M059J (cell line): ENCODE measurements at regions not wholly inside any gene's neighbourhood (a gene's known extent, or its start where the extent isn't known, plus 50 kb on each side); places are given as distances from the start of the nearest gene placed in this dataset.
"Not testable (repeated sequence)": the region's sequence is repeated elsewhere in the genome, so short reads cannot be mapped to it uniquely, and the experiment has no call there.

Experiments used
- DNase-seq: peaks from one replicate; pipeline ENCODE4 v3.0.0-alpha.2; 2012; ENCODE audit warnings: low read depth

- no peak for DNase-seq
These were observed 92.8 kb downstream of the ADCYAP1 start for GRCh38 chr18:997499-997898.

GRCh38 chr18:998936-999335, 94.3 kb downstream of the ADCYAP1 start:
- no peak for DNase-seq

- DNase-seq: peak; percentile 88
These were observed 98.0 kb downstream of the ADCYAP1 start for GRCh38 chr18:1002653-1003178.

- no peak for DNase-seq
These were observed 98.8 kb downstream of the ADCYAP1 start for GRCh38 chr18:1003499-1003898.

GRCh38 chr18:1006304-1006703, 101.6 kb downstream of the ADCYAP1 start:
- peak; percentile 40 for DNase-seq

- no peak for DNase-seq
These were observed 102.3 kb downstream of the ADCYAP1 start for GRCh38 chr18:1006965-1007364.

- no peak for DNase-seq
These were observed 106.7 kb downstream of the ADCYAP1 start for GRCh38 chr18:1011349-1011748.

GRCh38 chr18:1012775-1013174, 108.1 kb downstream of the ADCYAP1 start:
- no peak for DNase-seq

- DNase-seq: peak; percentile 57
These were observed 109.3 kb downstream of the ADCYAP1 start for GRCh38 chr18:1013951-1014350.

GRCh38 chr18:1014509-1014908, 109.8 kb downstream of the ADCYAP1 start:
- DNase-seq: peak; percentile 32

GRCh38 chr18:1014951-1015624, 110.4 kb downstream of the ADCYAP1 start:
- peak; percentile 71 for DNase-seq

- DNase-seq: peak; percentile 28
These were observed 111.1 kb downstream of the ADCYAP1 start for GRCh38 chr18:1015777-1016176.

GRCh38 chr18:1017227-1018058, 112.8 kb downstream of the ADCYAP1 start:
- DNase-seq: peak; percentile 56

GRCh38 chr18:1018181-1018681, 113.6 kb downstream of the ADCYAP1 start:
- peak; percentile 19 for DNase-seq

GRCh38 chr18:1019191-1019590, 114.5 kb downstream of the ADCYAP1 start:
- DNase-seq: no peak

GRCh38 chr18:1020731-1021344, 116.2 kb downstream of the ADCYAP1 start:
- no peak for DNase-seq

- DNase-seq: no peak
These were observed 122.3 kb downstream of the ADCYAP1 start for GRCh38 chr18:1026930-1027329.

- DNase-seq: not testable (repeated sequence)
These were observed 128.4 kb downstream of the ADCYAP1 start for GRCh38 chr18:1033092-1033491.

- no peak for DNase-seq
These were observed 130.3 kb downstream of the ADCYAP1 start for GRCh38 chr18:1034971-1035370.

- DNase-seq: no peak
These were observed 132.3 kb downstream of the ADCYAP1 start for GRCh38 chr18:1036926-1037325.

- DNase-seq: no peak
These were observed 133.1 kb downstream of the ADCYAP1 start for GRCh38 chr18:1037776-1038175.

- DNase-seq: no peak
These were observed 134.8 kb downstream of the ADCYAP1 start for GRCh38 chr18:1039421-1039820.
